ENCODE measurements at regions not wholly inside any gene's neighbourhood (a gene's known extent, or its start where the extent isn't known, plus 50 kb on each side); places are given as distances from the start of the nearest gene placed in this dataset.

- no peak for TF ChIP-seq CTCF (IDR thresholded peaks at IDR 0.05)
- TF ChIP-seq POLR2A (IDR thresholded peaks at IDR 0.05) = no peak
- 0 to 36% methylated on average over 1 of the region's 1 CpG for WGBS, 2 donors
- intact Hi-C loops (cut with DNase I; ENCODE audit: low total_unique reads) = no loop called here
- DNase-seq (ENCODE audit: low spot score in 2 of 2) = no peak
- no peak overlapping the region for H3K4me3 ChIP-seq (ENCODE audit: low read depth, poor library complexity, severe bottlenecking)
Observed at GRCh38 chr12:89859508-89860220, 151.0 kb upstream of the ATP2B1 start.

GRCh38 chr12:89858718-89859117, 150.1 kb upstream of the ATP2B1 start:
- 89 to 93% methylated on average over 3 of the region's 3 CpGs for WGBS, 2 donors

GRCh38 chr12:89857652-89858274, 149.1 kb upstream of the ATP2B1 start:
- intact Hi-C loops (cut with DNase I; ENCODE audit: low total_unique reads) = no loop called here
- 90% methylated on average over 6 of the region's 6 CpGs for WGBS, 2 donors
- TF ChIP-seq CTCF (IDR thresholded peaks at IDR 0.05) (no peak), POLR2A (IDR thresholded peaks at IDR 0.05) (no peak)
- DNase-seq (ENCODE audit: low spot score in 2 of 2) = no peak
- H3K4me3 ChIP-seq (ENCODE audit: low read depth, poor library complexity, severe bottlenecking) = no peak overlapping the region

More at GRCh38 chr12:89858718-89859117, 150.1 kb upstream of the ATP2B1 start:
- intact Hi-C loops (cut with DNase I; ENCODE audit: low total_unique reads) = no loop called here
- H3K4me3 ChIP-seq (ENCODE audit: low read depth, poor library complexity, severe bottlenecking) = no peak overlapping the region
- TF ChIP-seq POLR2A (IDR thresholded peaks at IDR 0.05) = no peak
- no peak for TF ChIP-seq CTCF (IDR thresholded peaks at IDR 0.05)
- DNase-seq (ENCODE audit: low spot score in 2 of 2) = no peak

GRCh38 chr12:89856431-89856830, 147.8 kb upstream of the ATP2B1 start:
- no peak overlapping the region for H3K4me3 ChIP-seq (ENCODE audit: low read depth, poor library complexity, severe bottlenecking)
- WGBS, 2 donors = 81% methylated on average over 1 of the region's 1 CpG
- intact Hi-C loops (cut with DNase I; ENCODE audit: low total_unique reads) = no loop called here
- TF ChIP-seq POLR2A (IDR thresholded peaks at IDR 0.05) = no peak
- TF ChIP-seq CTCF (IDR thresholded peaks at IDR 0.05) = no peak
- DNase-seq (ENCODE audit: low spot score in 2 of 2) = no peak

GRCh38 chr12:89848732-89849131, 140.1 kb upstream of the ATP2B1 start:
- 90 to 91% methylated on average over 8 of the region's 8 CpGs for WGBS, 2 donors
- DNase-seq (ENCODE audit: low spot score in 2 of 2) = no peak
- no peak for TF ChIP-seq CTCF (IDR thresholded peaks at IDR 0.05)
- no peak for TF ChIP-seq POLR2A (IDR thresholded peaks at IDR 0.05)
- H3K4me3 ChIP-seq (ENCODE audit: low read depth, poor library complexity, severe bottlenecking) = no peak overlapping the region
- intact Hi-C loops (cut with DNase I; ENCODE audit: low total_unique reads) = no loop called here
